ENCODE measurements at regions not wholly inside any gene's neighbourhood (a gene's known extent, or its start where the extent isn't known, plus 50 kb on each side); places are given as distances from the start of the nearest gene placed in this dataset.

DNA sequence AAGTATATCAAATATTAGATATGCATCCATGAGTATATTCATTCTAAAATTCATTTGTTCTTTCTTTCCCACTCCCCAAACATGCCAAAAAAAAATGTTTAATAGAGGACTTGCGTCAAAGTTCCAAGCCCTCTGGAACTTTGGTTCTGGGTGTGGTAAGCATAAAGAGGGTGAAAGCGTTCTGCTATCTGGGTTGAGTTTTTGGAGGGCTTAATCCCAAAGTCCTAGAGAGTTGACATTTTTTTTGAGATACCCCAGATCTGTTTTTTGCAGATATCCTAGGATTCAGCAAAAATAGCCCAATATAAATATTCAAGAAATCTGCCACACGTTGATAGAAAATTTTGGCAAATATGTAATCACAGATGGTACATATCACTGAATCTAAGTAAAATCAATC lies 424.3 kb upstream of the CBLB start:
- H3K4me3 ChIP-seq (ENCODE audit: low read depth in 1 of 2, low read length in 1 of 2), result no peak overlapping the region
- H3K36me3 ChIP-seq, result no peaks in the 10 kb centered on the region
- no peaks in the 10 kb centered on the region for H3K27me3 ChIP-seq
- no peak overlapping the region for H3K27ac ChIP-seq
- H3K9me3 ChIP-seq, result no peaks in the 10 kb centered on the region
- no peaks in the 10 kb centered on the region for H3K4me1 ChIP-seq (ENCODE audit: control insufficient read depth in 1 of 2, insufficient read depth in 1 of 2, low read depth in 1 of 2, low read length in 1 of 2)
- TF ChIP-seq, protein P1, sequence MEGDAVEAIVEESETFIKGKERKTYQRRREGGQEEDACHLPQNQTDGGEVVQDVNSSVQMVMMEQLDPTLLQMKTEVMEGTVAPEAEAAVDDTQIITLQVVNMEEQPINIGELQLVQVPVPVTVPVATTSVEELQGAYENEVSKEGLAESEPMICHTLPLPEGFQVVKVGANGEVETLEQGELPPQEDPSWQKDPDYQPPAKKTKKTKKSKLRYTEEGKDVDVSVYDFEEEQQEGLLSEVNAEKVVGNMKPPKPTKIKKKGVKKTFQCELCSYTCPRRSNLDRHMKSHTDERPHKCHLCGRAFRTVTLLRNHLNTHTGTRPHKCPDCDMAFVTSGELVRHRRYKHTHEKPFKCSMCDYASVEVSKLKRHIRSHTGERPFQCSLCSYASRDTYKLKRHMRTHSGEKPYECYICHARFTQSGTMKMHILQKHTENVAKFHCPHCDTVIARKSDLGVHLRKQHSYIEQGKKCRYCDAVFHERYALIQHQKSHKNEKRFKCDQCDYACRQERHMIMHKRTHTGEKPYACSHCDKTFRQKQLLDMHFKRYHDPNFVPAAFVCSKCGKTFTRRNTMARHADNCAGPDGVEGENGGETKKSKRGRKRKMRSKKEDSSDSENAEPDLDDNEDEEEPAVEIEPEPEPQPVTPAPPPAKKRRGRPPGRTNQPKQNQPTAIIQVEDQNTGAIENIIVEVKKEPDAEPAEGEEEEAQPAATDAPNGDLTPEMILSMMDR (IDR thresholded peaks at IDR 0.05), result no peak

DNA sequence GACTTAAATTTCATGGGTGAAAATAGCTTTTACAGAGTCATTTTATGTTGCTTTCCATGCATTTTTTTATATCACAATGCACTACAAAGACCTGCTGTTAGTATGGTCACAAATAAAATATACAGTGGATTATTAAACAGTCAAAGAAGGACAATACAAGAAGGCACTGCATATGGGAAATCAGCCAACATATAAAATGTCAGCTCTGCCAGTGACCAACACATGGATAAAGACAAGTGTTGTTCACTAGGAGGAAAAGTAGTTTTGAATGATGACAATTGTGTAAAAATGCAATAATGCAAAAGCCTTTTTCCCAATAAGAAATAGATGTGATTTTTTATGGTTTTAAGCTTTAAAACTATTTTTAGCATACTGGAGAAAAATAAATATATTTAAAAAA lies 425.3 kb upstream of the CBLB start:
- Histone ChIP-seq H3K27ac (no peak overlapping the region), H3K4me1 (ENCODE audit: control insufficient read depth in 1 of 2, insufficient read depth in 1 of 2, low read depth in 1 of 2, low read length in 1 of 2) (no peaks in the 10 kb centered on the region), H3K9me3 (no peaks in the 10 kb centered on the region), H3K27me3 (no peaks in the 10 kb centered on the region), H3K4me3 (ENCODE audit: low read depth in 1 of 2, low read length in 1 of 2) (no peak overlapping the region), H3K36me3 (no peaks in the 10 kb centered on the region)
- TF ChIP-seq, protein P1 (IDR thresholded peaks at IDR 0.05), result no peak

DNA sequence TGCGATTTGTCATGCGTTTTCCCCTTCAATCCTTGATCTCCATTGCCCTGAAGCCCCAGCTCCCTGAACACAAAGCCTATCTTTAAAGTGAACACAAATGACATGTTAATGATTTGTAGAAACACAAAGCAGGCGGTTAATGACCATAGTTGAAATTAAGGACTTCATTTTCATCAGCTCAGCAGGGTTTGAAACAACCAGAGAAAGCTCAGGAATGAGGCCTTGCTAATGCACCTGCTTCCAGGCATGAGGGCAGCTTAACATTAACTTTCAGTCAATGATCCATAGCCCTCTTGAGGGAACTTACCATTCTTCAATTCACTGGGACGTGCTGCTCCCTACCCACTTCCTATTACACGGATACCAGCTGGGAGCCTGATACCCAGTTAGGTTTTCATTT lies 427.2 kb upstream of the CBLB start:
- Histone ChIP-seq H3K27me3 (no peaks in the 10 kb centered on the region), H3K4me1 (ENCODE audit: control insufficient read depth in 1 of 2, insufficient read depth in 1 of 2, low read depth in 1 of 2, low read length in 1 of 2) (no peaks in the 10 kb centered on the region), H3K27ac (no peak overlapping the region), H3K36me3 (no peaks in the 10 kb centered on the region), H3K4me3 (ENCODE audit: low read depth in 1 of 2, low read length in 1 of 2) (no peak overlapping the region), H3K9me3 (no peaks in the 10 kb centered on the region)
- TF ChIP-seq, protein P1 (IDR thresholded peaks at IDR 0.05), result no peak

DNA sequence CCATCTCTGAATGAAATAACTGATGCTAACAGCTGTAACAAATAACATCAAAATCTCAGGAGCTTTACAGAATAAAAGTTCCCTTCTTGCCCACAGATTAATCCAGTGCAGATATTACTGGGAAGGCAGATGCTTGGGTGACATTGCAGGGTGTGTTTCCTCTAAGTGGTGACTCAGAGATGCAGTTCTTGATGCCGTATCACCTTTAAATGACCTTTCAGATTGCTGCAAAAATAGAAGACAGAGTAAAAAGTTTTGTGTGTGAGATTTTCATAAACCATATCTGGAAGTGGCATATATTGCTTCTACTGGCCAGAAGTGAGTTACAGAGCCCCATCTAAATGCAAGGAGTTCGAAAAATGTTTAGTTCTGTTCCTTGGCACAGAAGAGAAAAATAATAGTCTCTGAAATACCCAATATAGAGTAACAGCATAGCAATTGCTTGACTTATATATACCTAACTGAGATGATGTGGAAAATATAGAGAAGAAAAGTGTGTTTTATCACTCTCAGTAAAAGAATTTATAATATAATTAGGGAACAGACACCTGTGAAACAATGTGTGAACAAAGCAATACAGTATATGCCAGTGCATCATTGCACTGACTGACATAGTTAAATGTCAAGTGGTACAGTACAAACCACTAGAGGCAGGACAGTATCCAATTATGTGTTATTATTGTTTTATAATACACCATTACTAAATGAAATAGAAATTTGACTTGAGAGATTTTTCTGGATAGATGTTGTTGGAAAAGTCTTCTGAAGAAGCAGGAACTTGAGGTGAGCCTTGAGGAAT lies 430.7 kb upstream of the CBLB start:
- Histone ChIP-seq H3K4me1 (ENCODE audit: control insufficient read depth in 1 of 2, insufficient read depth in 1 of 2, low read depth in 1 of 2, low read length in 1 of 2) (no peaks in the 10 kb centered on the region), H3K27ac (no peak overlapping the region), H3K36me3 (no peaks in the 10 kb centered on the region), H3K27me3 (no peaks in the 10 kb centered on the region), H3K9me3 (no peaks in the 10 kb centered on the region), H3K4me3 (ENCODE audit: low read depth in 1 of 2, low read length in 1 of 2) (no peak overlapping the region)
- TF ChIP-seq, protein P1 (IDR thresholded peaks at IDR 0.05), result no peak

DNA sequence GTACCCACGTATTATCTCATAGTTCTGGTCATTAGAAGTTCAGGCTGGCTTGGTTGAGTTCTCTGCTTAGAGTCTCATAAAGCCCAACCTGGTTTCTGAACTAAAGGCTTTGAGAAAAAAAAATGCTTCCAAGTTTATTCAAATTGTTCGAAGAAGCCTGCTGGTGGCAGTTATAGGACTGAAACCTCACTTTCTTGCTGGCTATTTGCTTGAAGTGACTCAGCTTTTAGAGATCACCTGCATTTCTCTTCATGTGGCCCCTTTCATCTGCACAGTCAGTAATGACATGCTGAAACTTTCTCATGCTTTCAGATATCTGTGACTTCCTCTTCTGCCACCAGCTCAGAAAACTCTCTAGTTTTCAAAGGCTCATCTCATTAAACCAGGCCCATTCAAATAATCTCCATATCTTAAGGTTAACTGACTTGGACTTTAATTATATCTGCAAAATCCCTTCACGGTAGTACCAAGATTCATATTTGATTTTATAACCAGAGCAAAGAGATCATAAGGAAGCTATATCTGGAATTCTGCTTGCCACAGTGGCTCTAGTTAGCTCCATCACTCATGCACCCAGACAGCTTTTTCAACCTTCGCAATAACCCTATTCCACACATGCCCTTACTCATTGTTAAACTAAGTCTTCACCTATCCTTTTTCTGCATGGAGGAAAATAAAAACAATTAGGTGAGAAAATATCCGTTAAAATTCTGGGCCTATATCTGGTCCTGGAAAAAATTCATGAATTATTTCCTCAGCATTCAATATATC lies 433.8 kb upstream of the CBLB start:
- H3K36me3 ChIP-seq, result no peaks in the 10 kb centered on the region
- no peaks in the 10 kb centered on the region for H3K9me3 ChIP-seq
- H3K4me3 ChIP-seq (ENCODE audit: low read depth in 1 of 2, low read length in 1 of 2), result no peak overlapping the region
- no peaks in the 10 kb centered on the region for H3K4me1 ChIP-seq (ENCODE audit: control insufficient read depth in 1 of 2, insufficient read depth in 1 of 2, low read depth in 1 of 2, low read length in 1 of 2)
- H3K27me3 ChIP-seq, result no peaks in the 10 kb centered on the region
- TF ChIP-seq, protein P1 (IDR thresholded peaks at IDR 0.05), result no peak
- H3K27ac ChIP-seq, result no peak overlapping the region

Measured in neutrophil (primary cell).